Bronchial epithelial cell (primary cell): ENCODE measurements at regions not wholly inside any gene's neighbourhood (a gene's known extent, or its start where the extent isn't known, plus 50 kb on each side); places are given as distances from the start of the nearest gene placed in this dataset.
"Not testable (repeated sequence)": the region's sequence is repeated elsewhere in the genome, so short reads cannot be mapped to it uniquely, and the experiment has no call there.

Experiments used
- DNase-seq: peaks from one replicate; pipeline ENCODE4 v3.0.0-alpha.2; 2010; ENCODE audit warnings: low read depth
- FAIRE-seq: peaks from 2 replicates; lab custom pipeline; 2011; peaks lifted over from hg19 to GRCh38; lab: Jason Lieb, UNC
- H3K27me3 ChIP-seq: 2 replicates; pipeline ENCODE4 v1.5.1; 2011; ENCODE audit warnings: low read length; ENCODE audit not compliant: control insufficient read depth, insufficient read depth
- H3K36me3 ChIP-seq: 2 replicates; pipeline ENCODE4 v1.5.1; 2011; ENCODE audit warnings: low read length; ENCODE audit not compliant: control insufficient read depth, insufficient read depth
- H3K4me3 ChIP-seq: 2 replicates; pipeline ENCODE4 v1.5.1; 2011; ENCODE audit warnings: mild to moderate bottlenecking, low read depth, low read length, control low read depth
- TF ChIP-seq, protein P1 (sequence below): IDR thresholded peaks from 2 replicates; pipeline ENCODE4 v1.5.1; 2011; ENCODE audit warnings: mild to moderate bottlenecking, moderate library complexity, low read length, control low read depth, inconsistent platforms; ENCODE audit not compliant: insufficient read depth, severe bottlenecking

DNA sequence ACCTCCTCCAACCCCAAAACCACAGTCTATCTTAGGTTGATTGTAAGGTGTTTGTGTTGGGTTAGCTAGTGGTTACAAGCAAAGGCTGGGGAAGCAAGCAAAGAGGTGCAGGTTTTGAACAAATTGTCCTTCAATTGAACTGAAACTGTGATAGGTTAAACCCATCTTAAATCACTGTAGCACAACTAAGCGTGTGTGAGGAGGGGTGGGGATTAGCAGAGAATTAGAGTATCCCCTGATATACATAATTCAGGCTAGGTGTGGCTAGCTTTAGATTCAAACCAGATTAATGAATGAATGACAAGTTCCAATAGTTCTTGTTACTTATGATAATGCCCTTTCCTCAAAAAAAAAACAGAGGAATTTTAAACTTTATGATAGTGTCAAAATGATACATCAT, 191.0 kb upstream of the POF1B start:
- Histone ChIP-seq H3K27me3 (no peaks in the 10 kb centered on the region), H3K4me3 (no peak overlapping the region), H3K36me3 (no peaks in the 10 kb centered on the region)
- DNase-seq (no peak), FAIRE-seq (no peak)
- TF ChIP-seq, protein P1, sequence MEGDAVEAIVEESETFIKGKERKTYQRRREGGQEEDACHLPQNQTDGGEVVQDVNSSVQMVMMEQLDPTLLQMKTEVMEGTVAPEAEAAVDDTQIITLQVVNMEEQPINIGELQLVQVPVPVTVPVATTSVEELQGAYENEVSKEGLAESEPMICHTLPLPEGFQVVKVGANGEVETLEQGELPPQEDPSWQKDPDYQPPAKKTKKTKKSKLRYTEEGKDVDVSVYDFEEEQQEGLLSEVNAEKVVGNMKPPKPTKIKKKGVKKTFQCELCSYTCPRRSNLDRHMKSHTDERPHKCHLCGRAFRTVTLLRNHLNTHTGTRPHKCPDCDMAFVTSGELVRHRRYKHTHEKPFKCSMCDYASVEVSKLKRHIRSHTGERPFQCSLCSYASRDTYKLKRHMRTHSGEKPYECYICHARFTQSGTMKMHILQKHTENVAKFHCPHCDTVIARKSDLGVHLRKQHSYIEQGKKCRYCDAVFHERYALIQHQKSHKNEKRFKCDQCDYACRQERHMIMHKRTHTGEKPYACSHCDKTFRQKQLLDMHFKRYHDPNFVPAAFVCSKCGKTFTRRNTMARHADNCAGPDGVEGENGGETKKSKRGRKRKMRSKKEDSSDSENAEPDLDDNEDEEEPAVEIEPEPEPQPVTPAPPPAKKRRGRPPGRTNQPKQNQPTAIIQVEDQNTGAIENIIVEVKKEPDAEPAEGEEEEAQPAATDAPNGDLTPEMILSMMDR: no peak

GRCh38 chrX:85569686-85570085, 190.2 kb upstream of the POF1B start:
- TF ChIP-seq, protein P1: no peak

GRCh38 chrX:85569096-85569495, 189.6 kb upstream of the POF1B start:
- FAIRE-seq (no peak), DNase-seq (no peak)
- Histone ChIP-seq H3K4me3 (no peak overlapping the region), H3K27me3 (no peaks in the 10 kb centered on the region), H3K36me3 (no peaks in the 10 kb centered on the region)
- TF ChIP-seq, protein P1: no peak

More at GRCh38 chrX:85569686-85570085, 190.2 kb upstream of the POF1B start:
- DNase-seq (no peak), FAIRE-seq (no peak)
- Histone ChIP-seq H3K4me3 (no peak overlapping the region), H3K36me3 (no peaks in the 10 kb centered on the region), H3K27me3 (no peaks in the 10 kb centered on the region)

DNA sequence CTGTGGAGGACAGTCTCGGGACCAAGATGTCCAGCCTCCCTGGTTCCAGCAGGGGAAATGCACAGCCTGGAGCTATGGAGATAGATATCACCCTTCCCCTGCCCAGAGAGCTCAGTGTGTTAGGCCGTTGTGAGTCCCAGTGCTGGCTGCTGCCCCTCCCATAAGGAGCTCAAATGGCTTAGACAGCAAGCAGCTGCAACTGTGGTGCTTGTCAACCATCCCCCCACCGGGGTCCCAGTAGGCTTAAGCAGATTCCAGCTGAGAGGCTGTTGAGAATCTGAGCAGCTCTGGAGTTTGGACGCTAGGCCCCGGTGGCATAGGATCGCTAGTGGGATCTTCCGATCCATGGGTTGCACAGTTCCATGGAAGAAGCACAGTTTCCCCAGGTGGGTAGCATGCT, 181.8 kb upstream of the POF1B start:
- Histone ChIP-seq H3K36me3 (no peaks in the 10 kb centered on the region), H3K27me3 (no peaks in the 10 kb centered on the region), H3K4me3 (no peak overlapping the region)
- no peak for DNase-seq
- FAIRE-seq: no peak
- TF ChIP-seq, protein P1: no peak

DNA sequence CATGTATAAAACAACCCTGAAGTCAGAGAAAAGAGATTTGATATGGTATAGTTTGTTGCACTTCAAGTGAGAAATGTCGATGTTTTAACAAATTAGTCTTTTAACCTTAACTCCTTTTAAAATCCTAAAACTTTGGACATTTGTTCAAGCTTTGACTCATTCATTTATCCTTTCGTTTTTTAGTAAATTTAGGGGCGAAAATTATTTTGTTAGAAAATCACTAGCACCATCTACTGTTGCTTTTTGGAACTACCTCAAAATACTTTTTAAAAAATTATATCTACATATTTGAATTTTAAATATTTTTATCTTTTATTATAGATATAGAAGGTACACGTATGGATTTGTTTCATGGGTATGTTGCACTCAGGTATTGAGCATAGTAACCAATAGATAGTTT, 165.1 kb upstream of the POF1B start:
- TF ChIP-seq, protein P1: no peak
- FAIRE-seq (no peak), DNase-seq (no peak)
- no peak overlapping the region for H3K4me3 ChIP-seq
- H3K27me3 ChIP-seq: no peaks in the 10 kb centered on the region
- H3K36me3 ChIP-seq: no peaks in the 10 kb centered on the region

- H3K36me3 ChIP-seq: no peaks in the 10 kb centered on the region
- DNase-seq: no peak
- TF ChIP-seq, protein P1: no peak
- no peak overlapping the region for H3K4me3 ChIP-seq
- FAIRE-seq: no peak
- no peaks in the 10 kb centered on the region for H3K27me3 ChIP-seq
These were observed 164.4 kb upstream of the POF1B start for GRCh38 chrX:85543866-85544265.

DNA sequence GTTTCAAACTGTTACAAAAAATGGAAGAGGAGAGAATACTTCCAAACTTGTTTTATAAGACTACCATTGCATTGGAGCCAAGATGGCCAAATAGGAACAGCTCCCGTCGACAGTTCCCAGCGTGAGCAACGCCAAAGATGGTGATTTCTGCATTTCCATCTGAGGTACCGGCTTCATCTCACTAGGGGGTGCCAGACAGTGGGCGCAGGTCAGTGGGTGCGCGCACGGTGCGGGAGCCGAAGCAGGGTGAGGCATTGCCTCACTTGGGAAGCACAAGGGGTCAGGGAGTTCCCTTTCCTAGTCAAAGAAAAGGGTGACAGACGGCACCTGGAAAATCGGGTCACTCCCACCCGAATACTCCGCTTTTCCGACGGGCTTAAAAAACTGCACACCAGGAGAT, 149.7 kb upstream of the POF1B start:
- H3K36me3 ChIP-seq, FAIRE-seq, H3K4me3 ChIP-seq, H3K27me3 ChIP-seq, DNase-seq: not testable (repeated sequence)
